GM19043 (cell line): ENCODE measurements at regions not wholly inside any gene's neighbourhood (a gene's known extent, or its start where the extent isn't known, plus 50 kb on each side); places are given as distances from the start of the nearest gene placed in this dataset.

Source experiments
- ATAC-seq: cut with Tn5 transposase; IDR thresholded peaks from one replicate; pipeline ENCODE4 v1.9.1; 2021; ENCODE audit warnings: low read depth; ENCODE audit not compliant: unreplicated experiment

DNA sequence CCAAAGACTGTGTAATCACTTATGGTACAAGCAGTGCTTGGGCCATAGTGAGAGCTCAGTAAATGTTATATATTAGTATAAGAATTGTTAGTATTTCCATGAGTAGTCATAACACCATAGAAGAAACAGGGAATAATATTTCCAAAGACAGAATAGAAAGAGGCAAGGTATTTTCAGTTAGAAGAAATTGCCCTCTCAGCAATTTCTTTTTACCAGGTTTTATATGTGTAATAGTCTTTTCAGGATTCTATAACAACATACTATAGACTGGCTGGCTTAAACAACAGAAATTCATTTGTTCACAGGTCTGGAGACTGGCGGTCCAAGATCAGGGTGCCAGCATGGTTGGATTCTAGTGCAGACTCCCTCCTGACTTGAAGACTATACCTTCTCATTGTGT lies 485.7 kb downstream of the FOXO1 start:
- ATAC-seq, result no peak

DNA sequence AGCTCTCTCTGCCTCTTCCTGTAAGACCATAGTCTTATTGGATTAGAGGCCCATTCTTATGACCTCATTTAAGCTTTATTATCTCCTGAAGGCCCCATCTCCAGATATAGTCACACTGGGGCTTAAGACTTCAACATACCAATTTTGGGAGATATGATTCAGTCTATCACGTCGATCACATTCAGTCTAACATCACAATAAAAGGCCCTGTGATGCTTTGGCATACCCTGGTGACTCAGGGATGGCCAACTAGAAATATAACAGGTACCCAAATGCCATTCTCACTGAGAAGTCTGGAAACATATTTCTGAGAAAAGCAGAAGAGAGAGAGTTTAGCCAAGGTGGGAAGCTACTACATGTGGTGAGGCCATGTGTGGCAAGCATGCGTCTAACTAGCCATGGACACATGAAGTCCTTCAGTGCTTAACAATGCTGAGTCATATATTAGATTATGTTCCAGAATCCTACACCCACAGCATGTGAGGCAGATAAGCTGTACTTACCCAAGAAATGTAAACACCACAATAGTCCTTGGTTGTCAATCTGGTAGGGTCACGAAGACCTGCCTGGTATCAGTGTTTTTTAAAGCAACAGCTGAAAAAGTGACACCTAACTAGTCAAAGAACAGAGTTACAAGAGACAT lies 485.1 kb downstream of the FOXO1 start:
- no peak for ATAC-seq

DNA sequence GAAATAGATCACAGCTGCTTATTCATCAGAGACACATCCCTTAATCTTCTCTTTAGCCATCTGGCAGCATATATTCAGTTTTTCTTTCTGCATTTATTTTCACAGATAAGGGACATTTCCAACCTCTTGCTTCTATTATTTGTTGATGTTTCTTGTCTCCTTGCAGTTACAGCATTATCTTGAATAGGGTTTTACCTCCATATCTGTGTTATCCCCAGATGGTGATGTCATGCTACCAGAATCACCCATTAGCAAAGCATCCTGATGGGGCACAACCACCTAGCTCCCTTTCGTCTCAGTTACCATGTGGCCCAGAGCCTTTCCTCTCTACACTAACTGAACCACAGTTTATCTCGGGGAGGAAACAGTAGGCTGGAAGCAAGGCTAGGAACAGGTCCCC lies 483.9 kb downstream of the FOXO1 start:
- no peak for ATAC-seq

DNA sequence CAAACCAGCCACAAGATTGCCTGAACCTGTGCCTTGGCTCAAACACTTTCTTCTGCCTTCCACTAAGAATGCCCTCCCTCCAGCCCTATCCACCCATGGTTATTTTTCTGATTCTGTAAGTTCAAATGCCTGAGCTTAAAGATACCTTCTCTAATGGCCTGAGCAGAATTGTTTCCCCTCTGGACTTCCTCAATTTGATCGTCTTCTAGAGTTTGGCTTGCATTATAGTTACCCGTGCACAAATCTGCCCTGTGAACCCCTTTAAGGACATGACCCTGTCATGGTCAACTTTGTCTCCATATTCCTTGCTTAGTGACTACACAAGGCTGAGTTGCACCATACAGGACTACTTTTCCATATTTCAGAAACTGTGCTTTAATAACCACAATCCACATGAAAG lies 481.0 kb downstream of the FOXO1 start:
- ATAC-seq, result no peak

DNA sequence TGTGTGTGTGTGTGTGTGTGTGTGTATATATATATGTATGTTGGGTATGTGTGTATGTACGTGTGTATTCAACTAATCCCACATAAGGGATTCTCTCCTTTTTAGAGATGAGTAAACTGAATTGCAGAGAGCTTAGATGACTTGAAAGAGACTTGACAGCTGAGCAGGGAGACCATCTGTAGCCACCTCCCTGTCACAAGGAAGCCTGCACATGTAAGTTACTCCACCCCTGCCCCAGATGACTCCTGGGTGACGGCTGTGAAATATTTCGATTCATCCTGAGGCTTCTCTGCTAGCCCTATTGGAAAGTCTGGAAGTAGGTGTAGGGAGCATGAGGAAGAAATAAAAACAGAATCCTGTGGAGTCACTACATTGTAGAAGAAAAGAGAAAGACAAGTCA lies 480.4 kb downstream of the FOXO1 start:
- no peak for ATAC-seq

DNA sequence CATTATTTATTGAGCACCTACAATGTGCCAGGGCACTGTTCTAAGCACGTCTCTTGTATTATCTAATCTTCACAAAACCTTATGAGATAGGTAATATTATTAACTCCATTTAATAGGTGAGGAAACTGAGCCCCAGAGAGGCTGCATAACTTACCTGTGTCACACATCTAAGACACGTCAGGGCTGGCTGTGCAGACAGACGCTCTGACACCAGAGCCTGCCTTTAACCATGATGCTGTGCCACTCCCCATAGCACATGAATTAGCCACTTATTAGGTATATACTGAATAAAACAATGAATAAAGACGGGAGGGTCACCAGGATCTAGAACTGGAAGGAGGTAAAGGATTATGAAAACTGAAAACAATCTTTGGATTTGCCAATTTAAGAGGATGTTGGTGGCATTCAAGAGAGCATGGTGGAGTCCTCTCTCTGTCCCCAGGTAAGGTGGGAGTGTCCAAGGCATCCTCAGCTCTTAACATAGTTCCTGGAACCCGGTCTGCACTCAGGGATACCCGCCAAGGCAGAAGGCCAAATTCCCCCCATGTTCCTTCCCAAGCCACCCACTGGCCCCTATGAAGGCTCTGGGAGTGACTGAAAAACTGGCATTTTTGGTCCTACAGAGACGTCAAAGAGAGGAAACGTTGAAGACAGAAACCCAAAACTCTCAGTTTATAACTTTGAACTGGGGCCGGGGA lies 479.7 kb downstream of the FOXO1 start:
- ATAC-seq, result no peak

DNA sequence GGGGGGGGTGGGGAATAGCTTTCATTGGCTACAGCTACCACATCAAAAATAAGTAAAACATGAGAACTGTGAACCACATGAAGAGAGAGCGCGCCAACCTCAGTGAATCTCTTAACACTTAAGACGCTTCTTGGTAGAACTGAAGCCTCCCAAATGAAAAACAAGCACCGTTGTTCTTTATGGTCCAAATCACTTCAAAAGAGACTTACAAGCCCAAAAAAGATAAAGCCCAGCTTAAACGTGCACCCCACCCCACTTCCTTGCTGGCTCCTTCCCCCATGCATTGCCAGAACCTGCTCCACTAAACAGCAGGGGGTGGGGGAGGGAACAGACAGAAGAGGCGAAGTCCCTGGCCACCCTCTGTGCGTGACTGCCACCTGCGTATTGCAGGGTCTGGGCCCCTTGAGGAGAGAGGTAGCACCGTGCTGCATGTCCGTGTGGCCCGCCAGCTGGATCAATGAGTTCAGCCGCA lies 479.1 kb downstream of the FOXO1 start:
- no peak for ATAC-seq

DNA sequence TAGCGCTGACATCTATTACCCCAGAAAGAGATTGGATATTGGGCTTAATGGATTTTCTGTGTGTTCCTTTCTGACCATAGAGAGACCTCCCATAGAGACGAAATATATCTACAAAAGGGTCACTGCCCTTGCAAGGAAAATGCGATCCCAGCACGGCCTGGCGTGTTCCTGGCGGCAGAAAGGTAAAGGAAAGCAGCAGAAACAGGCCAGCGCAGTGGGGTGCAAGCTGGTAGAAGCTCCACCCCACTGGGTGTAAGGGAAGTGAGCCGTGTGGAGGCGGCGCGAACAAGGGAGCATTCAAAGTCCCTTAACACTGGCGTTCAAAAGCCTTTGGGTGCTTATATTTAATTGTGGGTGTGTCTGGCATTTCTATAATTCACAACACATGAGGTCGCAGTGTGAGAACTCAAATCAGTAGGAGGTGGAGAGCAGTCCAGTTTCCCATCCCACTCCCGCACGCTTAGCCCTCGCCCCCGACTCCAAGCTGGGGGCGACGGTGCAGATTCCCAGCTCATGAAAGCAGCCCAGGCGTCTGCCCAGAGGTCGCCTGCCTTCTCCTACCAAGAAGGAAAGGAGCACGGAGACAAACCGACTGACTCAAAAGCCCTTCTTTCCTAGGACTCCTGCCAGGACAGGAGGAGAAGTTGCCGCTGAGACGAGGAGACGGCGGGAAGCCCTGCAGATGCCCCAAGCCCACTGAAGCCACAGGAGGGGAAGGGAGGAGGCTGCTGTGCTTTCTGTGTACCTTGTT lies 478.4 kb downstream of the FOXO1 start:
- ATAC-seq, result no peak

DNA sequence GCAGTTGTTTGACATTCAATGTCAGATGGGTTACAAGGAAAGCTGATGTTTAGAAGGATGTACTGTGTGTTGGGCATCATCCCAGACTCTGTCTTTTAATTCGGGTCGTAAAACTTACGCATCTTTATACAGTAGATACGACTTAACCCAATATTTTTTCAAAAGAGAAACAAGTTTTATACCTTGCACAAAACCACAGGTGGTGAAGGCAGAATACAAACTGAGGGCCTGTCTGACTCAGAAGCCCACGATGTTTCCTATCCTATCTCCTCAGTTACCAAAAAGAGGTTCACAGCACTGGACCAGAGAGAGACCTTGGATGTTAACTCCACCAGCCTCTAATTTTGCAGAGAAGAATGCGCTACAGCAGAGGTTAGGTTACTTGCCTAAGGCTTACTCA lies 477.0 kb downstream of the FOXO1 start:
- no peak for ATAC-seq

DNA sequence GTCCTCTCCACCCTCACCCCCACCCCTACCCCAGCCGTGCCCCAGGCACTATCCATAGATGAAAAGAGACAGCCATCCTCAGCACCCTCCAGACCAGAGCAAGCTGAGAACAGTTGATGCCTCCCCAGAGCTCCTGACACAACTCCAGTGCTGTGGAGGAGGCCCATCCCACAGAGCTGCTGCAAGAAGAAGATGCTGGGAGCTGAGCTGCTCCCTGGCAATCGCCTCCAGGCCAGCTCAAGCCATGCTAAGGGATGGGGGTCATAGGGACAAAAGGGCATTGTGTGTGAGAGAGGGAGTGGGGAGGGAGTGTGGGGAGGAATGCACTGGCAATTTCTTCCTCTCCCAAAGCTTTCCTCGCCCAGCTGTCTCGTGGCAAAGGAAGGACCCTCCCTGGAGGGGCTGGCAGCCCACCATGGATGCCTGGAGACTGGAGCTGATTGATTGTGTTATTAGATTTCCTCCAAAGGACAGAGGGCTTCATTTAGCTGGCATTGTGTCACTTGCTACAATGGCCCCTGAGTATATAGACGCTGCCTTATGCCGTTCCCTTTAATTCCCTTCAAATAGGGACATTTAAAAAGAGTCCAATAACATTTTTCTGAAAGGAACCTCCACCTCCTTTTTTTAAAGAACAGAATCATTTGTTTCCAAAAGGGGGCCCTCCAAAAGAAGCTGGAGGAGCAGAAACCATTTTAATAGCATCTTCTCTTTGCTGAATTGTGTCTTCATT lies 476.4 kb downstream of the FOXO1 start:
- ATAC-seq, result no peak

DNA sequence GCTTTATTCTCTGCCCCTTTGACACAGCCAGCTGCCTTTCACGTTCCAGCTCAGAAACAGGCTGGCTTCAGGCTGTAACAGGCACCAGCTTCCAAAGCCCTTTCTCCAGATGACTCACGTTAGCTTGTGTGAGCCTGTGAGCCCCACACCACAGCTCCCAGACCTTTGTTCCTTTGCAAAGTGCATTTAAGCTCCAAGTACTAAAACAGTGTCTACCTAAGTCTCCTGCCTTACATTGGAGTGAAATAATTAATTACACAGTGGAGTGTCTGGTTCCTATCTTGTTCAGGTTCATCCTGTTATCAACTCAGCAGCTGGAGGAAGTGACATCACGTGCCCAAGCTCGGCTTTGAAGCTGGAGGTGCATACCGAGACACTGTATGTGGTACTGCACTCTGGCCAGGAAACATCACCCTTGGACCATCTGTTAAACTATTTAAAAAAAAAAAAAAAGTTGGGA lies 475.8 kb downstream of the FOXO1 start:
- no peak for ATAC-seq

DNA sequence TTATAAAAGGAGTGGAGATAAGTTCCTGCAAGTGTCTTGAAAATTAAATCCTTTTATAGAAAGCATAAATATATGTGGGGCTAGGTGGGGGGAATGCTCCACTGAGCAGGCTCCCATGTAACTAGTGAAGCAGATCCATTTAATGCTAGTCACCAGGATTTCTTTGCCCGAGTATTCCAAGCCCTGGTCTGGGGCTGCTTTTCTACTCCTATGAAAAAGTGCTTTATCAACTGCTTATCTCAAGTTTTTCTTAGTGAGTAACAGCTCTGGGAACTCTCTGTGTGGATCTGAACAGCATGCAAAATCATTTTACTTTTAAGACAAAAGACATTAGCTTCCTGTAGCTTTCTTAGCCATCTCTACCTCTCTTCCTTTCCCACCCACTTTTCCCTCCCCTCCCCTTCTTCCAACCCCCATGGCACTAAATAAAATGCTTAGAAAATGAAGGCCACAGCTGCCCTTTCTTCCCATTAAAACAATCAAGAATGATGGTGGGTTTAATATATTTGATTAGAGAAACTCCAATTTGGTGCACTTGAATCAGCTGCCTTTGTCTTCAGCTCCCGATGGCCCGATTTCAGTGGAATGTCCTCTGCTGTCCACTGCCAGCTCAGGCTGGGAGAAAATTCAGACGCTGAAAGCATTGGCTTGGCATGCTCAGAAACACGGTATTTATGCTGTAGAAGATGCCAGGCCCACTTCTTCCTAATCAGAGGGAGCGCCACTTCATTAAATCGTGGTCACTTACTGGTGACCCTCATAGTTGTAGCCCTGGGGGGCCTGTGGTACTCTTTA lies 475.1 kb downstream of the FOXO1 start:
- no peak for ATAC-seq

DNA sequence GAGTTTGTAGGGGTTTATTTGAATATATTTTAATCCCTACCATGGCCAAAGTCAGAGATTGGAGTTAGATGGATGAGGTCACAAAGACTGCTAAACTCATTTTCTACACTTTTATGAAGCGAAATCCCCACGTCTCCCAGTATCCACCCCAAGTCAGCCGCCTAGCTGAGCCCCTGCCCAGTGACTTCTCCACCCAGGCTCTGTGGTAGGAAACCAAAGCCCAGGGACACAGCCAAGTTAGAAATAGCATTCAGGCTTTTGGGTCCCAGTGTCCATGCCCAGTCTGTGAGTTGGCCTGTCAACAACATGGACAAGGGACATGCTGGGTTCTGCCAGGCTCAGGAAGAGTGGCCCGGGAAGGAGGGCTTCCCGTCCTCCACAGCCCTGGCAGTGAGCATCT lies 474.0 kb downstream of the FOXO1 start:
- no peak for ATAC-seq

DNA sequence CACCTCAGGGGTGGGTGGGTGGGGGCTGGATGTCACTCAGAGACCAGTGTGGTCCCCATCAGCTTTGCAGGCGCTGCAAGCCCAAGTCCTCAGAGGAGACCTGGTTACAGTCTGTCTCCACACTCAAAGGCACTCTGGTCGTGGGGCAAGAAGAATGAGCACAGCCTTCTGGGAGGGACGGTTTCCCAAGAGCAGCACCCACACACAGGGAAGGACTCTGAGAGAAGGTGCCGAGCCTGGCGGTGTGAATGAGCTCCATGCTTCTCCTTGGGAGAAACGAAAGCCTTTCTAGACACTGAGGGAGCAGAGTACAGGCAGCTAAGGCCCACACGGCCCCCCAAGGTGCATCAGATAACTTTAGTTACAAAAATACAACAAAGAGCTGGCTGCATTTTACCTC lies 473.6 kb downstream of the FOXO1 start:
- no peak for ATAC-seq

DNA sequence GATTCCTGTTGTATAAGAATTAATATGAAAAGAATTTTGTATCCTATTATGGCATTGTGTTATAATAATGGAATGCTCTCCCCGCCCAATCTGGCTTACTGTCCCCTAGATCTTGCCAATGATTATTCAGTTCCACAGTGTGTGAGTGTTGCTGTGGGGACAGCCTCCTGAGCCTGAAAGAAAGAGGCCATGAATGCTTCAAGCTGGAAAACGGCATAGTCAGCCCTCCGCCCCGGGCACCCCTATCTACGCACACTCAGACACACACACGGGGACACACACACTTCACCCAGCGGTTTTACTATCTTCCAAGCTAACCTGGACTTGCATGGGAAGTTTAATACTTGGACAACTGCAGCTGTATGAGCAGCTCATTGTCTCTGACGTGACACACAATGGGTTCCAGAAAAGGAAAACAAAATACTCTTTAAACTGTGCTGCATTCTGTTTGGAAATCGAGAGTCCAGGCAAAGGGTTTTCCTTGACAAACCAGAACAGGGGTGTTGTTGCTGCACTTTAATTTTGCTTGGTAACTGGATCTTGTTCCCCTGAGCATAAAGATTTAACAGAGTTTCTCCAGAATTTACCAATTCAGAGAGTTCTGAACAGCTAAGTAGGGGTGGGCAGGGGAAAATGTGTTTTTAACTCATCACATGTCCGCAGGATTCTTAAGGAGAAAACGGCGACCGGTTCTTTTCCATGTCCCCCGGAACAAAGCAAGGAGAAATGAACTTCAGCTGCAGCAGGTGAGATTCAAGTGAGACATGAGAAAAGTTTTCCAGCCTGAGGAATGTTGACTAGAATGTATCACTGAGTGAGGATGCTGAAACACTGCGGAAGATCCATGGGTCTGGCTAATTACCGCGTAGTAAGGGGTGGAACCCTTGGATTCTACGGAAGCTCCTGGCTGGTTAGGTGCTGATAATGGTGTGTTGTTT lies 472.9 kb downstream of the FOXO1 start:
- ATAC-seq, result no peak

DNA sequence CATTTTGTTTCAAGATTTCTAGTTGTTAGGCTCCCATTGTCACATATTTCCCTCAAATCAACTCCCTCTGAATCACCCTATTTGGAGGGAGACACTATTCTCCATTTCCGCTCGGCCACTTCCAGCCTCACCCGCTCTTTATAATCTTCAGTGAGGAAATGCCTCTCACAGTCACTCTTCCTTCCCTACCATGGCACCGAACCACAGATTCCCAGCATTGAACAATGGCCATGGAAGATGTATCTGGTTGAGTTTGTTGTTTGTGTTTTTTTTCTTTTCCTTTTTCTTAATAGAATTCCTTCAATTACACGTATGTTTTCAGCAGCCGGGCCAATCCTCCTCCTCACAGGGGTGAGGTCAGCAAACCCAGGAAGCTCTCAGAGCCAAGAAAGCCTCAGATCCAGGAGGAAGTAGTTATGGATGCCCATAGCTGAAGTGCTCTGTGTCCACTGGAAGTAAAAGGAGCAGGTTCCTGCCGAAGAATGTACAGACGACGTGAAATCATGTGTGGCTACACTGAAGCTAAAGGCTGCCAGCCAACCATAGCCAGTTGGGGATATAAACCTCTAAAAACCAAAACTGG lies 472.1 kb downstream of the FOXO1 start:
- no peak for ATAC-seq

DNA sequence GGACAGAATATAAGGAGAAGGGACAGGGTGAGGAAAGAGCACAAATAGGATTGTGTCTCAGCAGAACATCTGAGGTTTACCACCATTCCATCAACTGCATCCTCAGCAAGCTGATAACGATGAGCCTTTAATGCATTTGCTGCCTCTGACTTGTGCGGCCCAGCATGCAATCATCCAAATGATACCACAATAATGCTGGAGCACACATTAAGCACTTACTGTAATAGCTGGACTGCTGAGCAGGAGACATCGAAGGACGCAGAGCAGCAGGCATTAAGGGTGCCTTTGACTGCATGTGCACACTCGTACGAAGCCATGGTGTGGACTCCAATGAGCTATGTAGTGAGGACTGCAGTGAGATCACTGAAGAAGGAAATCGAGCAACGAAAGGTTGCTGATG lies 469.4 kb downstream of the FOXO1 start:
- no peak for ATAC-seq

DNA sequence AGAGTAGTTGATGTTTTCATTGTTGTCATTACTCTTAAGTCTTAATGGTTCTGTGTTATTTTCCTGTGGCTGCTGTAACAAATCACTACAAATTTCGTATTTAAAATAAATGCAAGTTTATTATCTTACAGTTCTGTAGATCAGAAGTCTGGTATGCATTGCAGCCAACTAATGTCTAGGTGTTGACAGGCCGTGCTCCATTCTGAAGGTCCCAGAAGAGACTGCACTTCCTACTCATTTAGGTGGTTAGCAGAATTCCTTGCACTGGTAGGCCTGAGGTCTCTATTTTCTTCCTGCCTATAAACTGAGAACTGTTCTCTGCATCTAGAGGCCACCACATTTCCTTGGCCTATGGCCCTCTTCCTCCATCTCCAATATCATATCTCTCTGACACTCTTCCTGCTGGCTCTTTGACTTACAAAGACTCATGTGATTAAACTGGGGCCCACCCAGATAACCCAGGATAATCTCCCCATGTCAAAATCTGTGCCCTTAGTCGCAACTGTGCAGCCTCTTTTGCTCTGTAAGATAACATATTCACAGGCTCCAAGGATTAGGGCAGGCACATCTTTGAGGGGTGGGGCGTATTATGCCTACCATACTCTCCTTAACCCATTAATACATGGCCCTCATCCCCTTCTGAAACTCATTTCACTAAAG lies 468.4 kb downstream of the FOXO1 start:
- no peak for ATAC-seq
